ENCODE measurements at regions not wholly inside any gene's neighbourhood (a gene's known extent, or its start where the extent isn't known, plus 50 kb on each side); places are given as distances from the start of the nearest gene placed in this dataset.

DNA sequence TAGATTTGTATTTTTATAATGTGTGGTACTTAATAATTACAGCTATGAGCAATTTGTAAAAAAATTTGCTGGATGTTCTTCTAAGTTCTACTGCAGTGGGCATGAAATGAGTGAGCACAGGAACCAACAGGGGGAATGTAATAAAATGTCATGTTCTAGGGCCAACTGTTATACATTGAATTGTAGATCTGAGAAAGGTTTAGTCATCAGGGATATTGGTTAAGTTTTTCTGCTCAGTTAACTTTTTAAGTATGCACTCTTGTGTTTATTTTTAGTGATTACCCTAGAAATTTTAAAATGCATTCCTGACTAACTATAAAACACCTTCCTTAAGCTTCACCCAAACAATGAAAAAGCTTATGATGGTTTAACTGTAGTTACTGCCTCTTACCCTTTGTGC, 101.8 kb downstream of the CAND1 start:
- H3K27ac ChIP-seq (ENCODE audit: low read length) = no peak overlapping the region
- no peaks in the 10 kb centered on the region for H3K4me1 ChIP-seq (ENCODE audit: control insufficient read depth, insufficient read depth, low read length)
- no peaks in the 10 kb centered on the region for H3K36me3 ChIP-seq (ENCODE audit: control insufficient read depth, insufficient read depth, low read length)
- no peak for DNase-seq
- no peaks in the 10 kb centered on the region for H3K9me3 ChIP-seq (ENCODE audit: control insufficient read depth, low read depth, low read length)
- H3K27me3 ChIP-seq (ENCODE audit: control insufficient read depth, insufficient read depth, low read length) = no peaks in the 10 kb centered on the region
- no peak overlapping the region for H3K4me3 ChIP-seq (ENCODE audit: low read length)

DNA sequence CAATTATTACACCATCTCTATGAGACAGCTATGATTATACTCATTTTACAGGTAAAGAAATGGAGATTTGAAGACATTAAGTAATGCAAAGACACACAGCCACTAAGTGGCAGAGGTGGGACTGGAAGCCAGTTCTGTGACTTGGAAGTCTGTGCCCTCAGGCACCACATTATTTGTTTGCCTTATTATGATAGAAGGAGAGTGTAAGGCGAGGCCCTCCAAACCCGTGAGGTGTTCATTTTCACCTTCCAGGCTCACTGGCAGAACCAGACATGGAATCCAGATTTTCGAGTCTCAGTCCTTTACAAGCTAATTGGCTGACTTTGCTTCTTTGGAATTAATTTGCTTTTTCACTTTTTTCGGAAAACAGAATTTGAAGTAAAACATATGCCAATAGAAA, 107.9 kb downstream of the CAND1 start:
- 95% methylated on average over 3 of the region's 4 CpGs for WGBS (ENCODE audit: insufficient coverage, low lambda C conversion rate)
- Histone ChIP-seq H3K27me3 (ENCODE audit: control insufficient read depth, insufficient read depth, low read length) (no peaks in the 10 kb centered on the region), H3K9me3 (ENCODE audit: control insufficient read depth, low read depth, low read length) (no peaks in the 10 kb centered on the region), H3K4me3 (ENCODE audit: low read length) (no peak overlapping the region), H3K36me3 (ENCODE audit: control insufficient read depth, insufficient read depth, low read length) (no peaks in the 10 kb centered on the region), H3K27ac (ENCODE audit: low read length) (no peak overlapping the region), H3K4me1 (ENCODE audit: control insufficient read depth, insufficient read depth, low read length) (no peaks in the 10 kb centered on the region)
- DNase-seq = no peak

DNA sequence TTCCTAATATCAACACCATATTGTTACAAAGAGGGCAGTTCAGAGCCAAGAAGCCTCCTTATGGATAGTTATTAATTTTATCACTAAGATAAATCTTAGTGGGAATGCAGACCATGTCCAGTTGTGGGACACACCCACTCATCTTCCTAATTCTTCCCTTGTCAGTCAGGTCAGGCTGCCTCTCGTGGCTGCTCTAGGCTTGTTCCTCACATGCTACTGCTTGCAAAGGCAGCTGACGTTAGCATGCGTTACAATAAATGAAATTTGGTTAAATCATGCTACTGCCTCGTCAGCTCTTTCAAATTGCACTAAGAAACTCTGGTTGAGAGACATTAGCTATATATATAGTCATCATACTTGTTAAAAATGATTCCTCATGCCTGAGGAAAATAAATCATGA, 108.4 kb downstream of the CAND1 start:
- no peak overlapping the region for H3K27ac ChIP-seq (ENCODE audit: low read length)
- no peaks in the 10 kb centered on the region for H3K9me3 ChIP-seq (ENCODE audit: control insufficient read depth, low read depth, low read length)
- no peak for DNase-seq
- H3K27me3 ChIP-seq (ENCODE audit: control insufficient read depth, insufficient read depth, low read length) = no peaks in the 10 kb centered on the region
- H3K4me1 ChIP-seq (ENCODE audit: control insufficient read depth, insufficient read depth, low read length) = no peaks in the 10 kb centered on the region
- no peak overlapping the region for H3K4me3 ChIP-seq (ENCODE audit: low read length)
- H3K36me3 ChIP-seq (ENCODE audit: control insufficient read depth, insufficient read depth, low read length) = no peaks in the 10 kb centered on the region
- WGBS (ENCODE audit: insufficient coverage, low lambda C conversion rate) = no CpG with 5 or more reads among the region's 4 CpGs

DNA sequence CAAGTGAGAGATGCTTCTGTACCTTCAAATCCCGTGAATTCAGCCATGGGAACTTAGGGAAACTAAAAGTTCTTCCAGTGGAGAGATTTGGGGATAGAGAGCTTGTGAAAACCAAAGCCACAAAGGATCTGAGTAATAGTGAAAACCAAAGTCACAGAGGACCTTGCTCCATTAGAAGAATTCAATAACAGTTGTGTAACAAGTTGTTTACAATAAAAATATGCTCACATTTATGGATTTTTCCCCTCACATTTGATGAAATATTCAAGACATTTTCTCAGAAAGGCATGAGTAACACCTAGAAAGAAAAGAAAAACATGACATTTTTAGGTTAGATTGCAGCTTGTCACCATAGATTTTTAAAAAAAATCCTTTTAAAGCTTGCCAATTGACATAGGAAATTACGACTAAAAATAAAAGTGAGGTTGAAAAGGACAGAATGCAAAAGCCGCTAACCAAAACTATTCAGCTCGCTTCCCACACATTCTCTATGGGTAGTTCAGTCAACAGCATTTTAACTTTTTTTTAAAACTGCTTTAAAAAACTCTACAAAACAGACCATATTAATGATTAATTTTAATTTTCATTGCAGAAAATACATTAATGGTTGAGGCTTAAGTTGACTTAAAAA, 113.2 kb downstream of the CAND1 start:
- no peak overlapping the region for H3K27ac ChIP-seq (ENCODE audit: low read length)
- H3K36me3 ChIP-seq (ENCODE audit: control insufficient read depth, insufficient read depth, low read length) = no peaks in the 10 kb centered on the region
- H3K4me1 ChIP-seq (ENCODE audit: control insufficient read depth, insufficient read depth, low read length) = peaks cover 7% of the 10 kb centered on the region
- DNase-seq = no peak
- no peaks in the 10 kb centered on the region for H3K27me3 ChIP-seq (ENCODE audit: control insufficient read depth, insufficient read depth, low read length)
- H3K4me3 ChIP-seq (ENCODE audit: low read length) = no peak overlapping the region
- 93% methylated on average over 2 of the region's 4 CpGs for WGBS (ENCODE audit: insufficient coverage, low lambda C conversion rate)
- no peaks in the 10 kb centered on the region for H3K9me3 ChIP-seq (ENCODE audit: control insufficient read depth, low read depth, low read length)

DNA sequence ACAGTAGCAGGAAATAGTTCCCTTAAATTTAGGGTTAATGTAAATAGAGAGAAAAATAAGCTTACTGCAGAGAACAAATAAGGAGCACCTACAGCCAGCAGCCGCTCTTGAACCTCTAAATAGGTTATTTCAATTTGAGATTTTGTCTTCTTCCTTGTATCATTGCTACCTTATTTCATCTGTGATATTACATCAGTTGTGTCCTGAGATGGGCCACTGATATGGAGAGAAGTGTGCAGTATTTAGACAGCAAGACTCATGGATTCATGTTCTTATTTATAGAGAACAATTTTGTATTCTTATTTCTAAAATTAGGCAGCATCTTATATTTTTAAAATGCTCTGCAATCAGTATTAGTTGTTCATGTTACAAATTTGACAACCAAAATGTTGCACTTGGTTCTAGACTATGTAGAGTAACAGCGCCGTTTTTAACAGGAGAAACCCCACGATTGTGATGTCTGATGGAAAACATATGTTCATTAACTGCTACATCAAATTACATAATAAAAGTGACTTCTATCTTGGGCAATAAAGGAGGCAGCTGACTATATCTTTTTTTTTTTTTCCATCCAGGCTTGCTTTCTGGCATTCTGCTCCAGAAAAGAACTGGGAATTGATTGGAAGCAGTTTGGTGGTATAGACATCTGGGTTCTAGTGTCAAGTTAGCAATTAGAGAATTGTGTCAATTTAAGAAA, 117.9 kb downstream of the CAND1 start:
- DNase-seq = no peak
- H3K4me3 ChIP-seq (ENCODE audit: low read length) = no peak overlapping the region
- no peaks in the 10 kb centered on the region for H3K9me3 ChIP-seq (ENCODE audit: control insufficient read depth, low read depth, low read length)
- no peaks in the 10 kb centered on the region for H3K27me3 ChIP-seq (ENCODE audit: control insufficient read depth, insufficient read depth, low read length)
- peaks cover 13% of the 10 kb centered on the region for H3K4me1 ChIP-seq (ENCODE audit: control insufficient read depth, insufficient read depth, low read length)
- no peak overlapping the region for H3K27ac ChIP-seq (ENCODE audit: low read length)
- H3K36me3 ChIP-seq (ENCODE audit: control insufficient read depth, insufficient read depth, low read length) = no peaks in the 10 kb centered on the region
- 50% methylated on average over 1 of the region's 4 CpGs for WGBS (ENCODE audit: insufficient coverage, low lambda C conversion rate)

DNA sequence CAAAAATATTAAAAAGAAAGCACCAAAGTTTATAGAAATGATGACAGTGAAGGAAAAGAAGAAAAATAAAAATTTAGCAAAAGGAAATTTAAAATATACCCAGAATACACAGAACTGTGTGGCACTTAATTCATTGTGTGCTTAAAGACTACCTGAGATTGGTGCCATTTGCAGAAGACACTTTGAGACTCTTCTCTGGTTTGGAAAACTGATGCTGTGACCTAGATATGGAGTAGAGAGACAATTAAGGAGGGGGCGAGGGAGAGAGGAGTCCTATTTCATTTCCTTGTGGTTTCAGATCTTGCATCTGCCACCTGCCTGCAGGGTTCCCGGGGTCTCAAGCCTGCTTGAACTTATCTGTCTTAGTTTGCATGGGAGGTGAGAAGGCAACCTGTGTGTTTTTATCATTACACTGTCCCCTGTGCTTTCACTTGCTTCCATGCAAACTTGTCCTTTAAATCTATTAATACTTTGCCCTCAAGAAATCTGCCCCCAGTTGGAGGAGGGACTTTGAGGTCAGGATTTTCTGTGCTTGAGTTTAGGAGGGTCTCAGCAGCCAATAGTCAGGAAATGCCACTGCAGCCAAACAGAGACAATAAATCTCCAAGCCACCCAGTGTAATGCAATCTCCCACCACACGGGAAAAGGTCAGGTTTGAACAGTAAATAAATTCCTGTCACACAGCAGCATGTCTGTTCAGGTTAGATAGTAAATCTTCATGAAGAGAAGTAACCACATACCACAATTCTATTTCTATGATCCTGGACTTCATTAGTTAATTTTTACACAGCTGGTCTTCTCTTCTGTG, 119.4 kb downstream of the CAND1 start:
- Histone ChIP-seq H3K9me3 (ENCODE audit: control insufficient read depth, low read depth, low read length) (no peaks in the 10 kb centered on the region), H3K27me3 (ENCODE audit: control insufficient read depth, insufficient read depth, low read length) (no peaks in the 10 kb centered on the region), H3K4me1 (ENCODE audit: control insufficient read depth, insufficient read depth, low read length) (peaks cover 13% of the 10 kb centered on the region), H3K36me3 (ENCODE audit: control insufficient read depth, insufficient read depth, low read length) (no peaks in the 10 kb centered on the region), H3K4me3 (ENCODE audit: low read length) (no peak overlapping the region), H3K27ac (ENCODE audit: low read length) (no peak overlapping the region)
- DNase-seq = peak in 1 of 2 donors; percentile 14
- WGBS (ENCODE audit: insufficient coverage, low lambda C conversion rate) = no CpG with 5 or more reads among the region's 3 CpGs

DNA sequence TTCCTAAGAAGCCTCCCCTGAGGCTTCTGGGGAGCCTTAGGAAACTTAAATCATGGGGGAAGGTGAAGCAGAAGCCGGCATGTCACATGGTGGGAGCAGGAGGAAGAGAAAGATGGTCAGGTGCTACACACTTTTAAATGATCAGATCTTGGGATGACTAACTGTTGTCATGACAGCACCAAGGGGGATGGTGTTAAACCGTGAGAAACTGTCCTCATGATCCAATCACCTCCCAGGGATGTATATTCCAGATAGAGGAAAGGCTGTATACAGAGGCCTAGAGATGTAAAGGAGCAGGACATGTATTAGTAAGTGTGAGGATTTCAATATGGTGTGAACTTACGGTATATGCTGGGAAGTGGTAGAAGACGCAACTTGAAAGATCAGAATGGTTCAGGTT, 121.1 kb downstream of the CAND1 start:
- Histone ChIP-seq H3K9me3 (ENCODE audit: control insufficient read depth, low read depth, low read length) (no peaks in the 10 kb centered on the region), H3K4me3 (ENCODE audit: low read length) (no peak overlapping the region), H3K36me3 (ENCODE audit: control insufficient read depth, insufficient read depth, low read length) (no peaks in the 10 kb centered on the region), H3K27me3 (ENCODE audit: control insufficient read depth, insufficient read depth, low read length) (no peaks in the 10 kb centered on the region), H3K27ac (ENCODE audit: low read length) (peak overlapping the region; percentile 36), H3K4me1 (ENCODE audit: control insufficient read depth, insufficient read depth, low read length) (peaks cover 6% of the 10 kb centered on the region)
- WGBS (ENCODE audit: insufficient coverage, low lambda C conversion rate) = no CpG with 5 or more reads among the region's 4 CpGs
- peak in 1 of 2 donors; percentile 15 for DNase-seq

DNA sequence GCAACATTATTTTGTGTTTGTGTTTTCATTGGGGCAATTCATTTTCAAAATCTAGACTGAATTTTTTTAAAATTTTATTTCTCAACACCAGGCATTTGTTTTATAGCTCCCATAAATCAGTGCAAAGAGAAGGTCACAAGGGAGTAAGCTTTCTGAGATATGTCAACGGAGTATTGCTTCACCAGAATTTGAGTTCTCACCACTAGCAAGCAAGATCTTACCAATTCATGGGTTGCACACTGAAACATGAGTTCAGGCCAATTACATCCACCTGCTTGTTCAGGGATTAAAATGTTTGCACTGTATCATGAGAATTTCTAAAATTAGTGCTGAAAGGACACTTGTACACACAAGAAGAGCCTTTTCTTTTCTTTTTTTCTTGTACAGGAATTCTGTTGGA, 121.9 kb downstream of the CAND1 start:
- WGBS (ENCODE audit: insufficient coverage, low lambda C conversion rate) = no CpG with 5 or more reads among the region's 1 CpG
- Histone ChIP-seq H3K27ac (ENCODE audit: low read length) (peak overlapping the region; percentile 26), H3K36me3 (ENCODE audit: control insufficient read depth, insufficient read depth, low read length) (no peaks in the 10 kb centered on the region)

DNA sequence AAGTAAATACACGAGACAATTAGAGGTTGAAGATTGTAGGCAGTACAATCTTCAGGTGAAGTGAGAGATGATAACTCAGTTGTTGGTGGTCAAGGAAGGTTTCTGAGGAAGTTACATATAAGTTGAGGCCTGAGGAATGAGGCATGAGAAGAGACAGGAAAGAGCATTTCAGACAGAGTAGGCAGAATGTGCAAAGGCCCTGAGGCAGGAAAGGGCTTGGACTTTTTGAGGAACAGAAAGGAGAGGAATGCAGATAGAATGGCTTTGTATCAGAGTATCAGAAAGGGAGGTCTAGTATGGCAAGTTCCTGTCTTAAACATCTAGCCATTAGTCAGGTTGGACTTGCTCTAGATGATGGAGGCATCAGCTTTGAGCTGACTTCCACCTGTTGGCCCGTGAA, 122.5 kb downstream of the CAND1 start:
- WGBS (ENCODE audit: insufficient coverage, low lambda C conversion rate) = no CpG with 5 or more reads among the region's 2 CpGs
- Histone ChIP-seq H3K27me3 (ENCODE audit: control insufficient read depth, insufficient read depth, low read length) (no peaks in the 10 kb centered on the region), H3K4me3 (ENCODE audit: low read length) (no peak overlapping the region), H3K27ac (ENCODE audit: low read length) (peak overlapping the region; percentile 26), H3K36me3 (ENCODE audit: control insufficient read depth, insufficient read depth, low read length) (no peaks in the 10 kb centered on the region), H3K9me3 (ENCODE audit: control insufficient read depth, low read depth, low read length) (no peaks in the 10 kb centered on the region), H3K4me1 (ENCODE audit: control insufficient read depth, insufficient read depth, low read length) (peaks cover 6% of the 10 kb centered on the region)
- DNase-seq = no peak

More for the DNA sequence above, 121.9 kb downstream of the CAND1 start:
- Histone ChIP-seq H3K9me3 (ENCODE audit: control insufficient read depth, low read depth, low read length) (no peaks in the 10 kb centered on the region), H3K4me1 (ENCODE audit: control insufficient read depth, insufficient read depth, low read length) (peaks cover 6% of the 10 kb centered on the region), H3K4me3 (ENCODE audit: low read length) (no peak overlapping the region), H3K27me3 (ENCODE audit: control insufficient read depth, insufficient read depth, low read length) (no peaks in the 10 kb centered on the region)
- peak; percentile 59 to 68 for DNase-seq

DNA sequence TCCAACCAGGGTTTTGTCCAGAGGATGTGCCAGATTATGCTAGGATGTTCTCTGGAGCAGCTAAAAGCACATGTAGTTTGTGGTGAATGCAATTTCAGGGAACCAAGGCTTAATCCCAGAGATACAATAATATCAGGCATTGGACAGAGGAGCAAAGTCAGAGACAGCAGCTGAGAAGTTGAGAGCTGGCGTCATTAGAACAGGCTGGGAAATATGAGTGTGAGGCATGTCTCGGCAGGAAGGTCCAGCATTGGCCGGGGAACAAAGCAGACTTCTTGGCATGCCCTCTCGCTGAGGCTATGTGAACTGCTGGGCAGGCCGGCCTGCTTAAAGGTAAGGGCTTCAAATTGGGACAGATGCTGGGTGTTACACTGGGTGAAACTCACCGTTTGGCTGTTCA, 125.4 kb downstream of the CAND1 start:
- Histone ChIP-seq H3K36me3 (ENCODE audit: control insufficient read depth, insufficient read depth, low read length) (no peaks in the 10 kb centered on the region), H3K4me3 (ENCODE audit: low read length) (no peak overlapping the region), H3K27me3 (ENCODE audit: control insufficient read depth, insufficient read depth, low read length) (no peaks in the 10 kb centered on the region), H3K27ac (ENCODE audit: low read length) (no peak overlapping the region), H3K4me1 (ENCODE audit: control insufficient read depth, insufficient read depth, low read length) (no peaks in the 10 kb centered on the region), H3K9me3 (ENCODE audit: control insufficient read depth, low read depth, low read length) (no peaks in the 10 kb centered on the region)
- WGBS (ENCODE audit: insufficient coverage, low lambda C conversion rate) = no CpG with 5 or more reads among the region's 6 CpGs
- DNase-seq = no peak
